CD4-positive, alpha-beta T cell (primary cell): ENCODE measurements at regions not wholly inside any gene's neighbourhood (a gene's known extent, or its start where the extent isn't known, plus 50 kb on each side); places are given as distances from the start of the nearest gene placed in this dataset.

Experiments used
- ATAC-seq: fragments of 200-7000 bp; cut with Tn5 transposase; one replicate; pipeline ENCODE4 v1.10.0; 2022; ENCODE audit warnings: mild to moderate bottlenecking; ENCODE audit not compliant: poor library complexity
- CTCF ChIA-PET: fragments of 350-600 bp; sonication (Branson Sonifier 250); formaldehyde crosslinking; loops from one replicate; lab custom pipeline; 2021; ENCODE audit warnings: antibody characterized with exemption, inconsistent platforms; lab: Charles Lee
- POLR2A ChIA-PET: fragments of 350-600 bp; sonication (Branson Sonifier 250); formaldehyde crosslinking; loops from one replicate; lab custom pipeline; 2021; ENCODE audit warnings: antibody characterized with exemption, inconsistent platforms; lab: Charles Lee
- DNase-seq, 14 experiments: peaks; one replicate each; pipeline ENCODE4 v3.0.0-alpha.2; 2013 to 2020; ENCODE audit warnings: mixed read lengths in 2 of 14
- H3K27ac ChIP-seq, 2 donors: one replicate each; pipeline versions ENCODE4 v1.5.1 to v1.7.0; 2013; ENCODE audit warnings: low read length in 2 of 2, low read depth in 1 of 2, mild to moderate bottlenecking in 1 of 2
- H3K27me3 ChIP-seq, 2 experiments: 1 replicate in 1 of 2; 2 replicates in 1 of 2; pipeline versions ENCODE4 v1.6.1 to v1.7.0; 2013; ENCODE audit warnings: low read length in 2 of 2, control low read depth in 1 of 2, mild to moderate bottlenecking in 1 of 2, moderate library complexity in 1 of 2; ENCODE audit not compliant: insufficient read depth in 2 of 2, control insufficient read depth in 1 of 2
- H3K36me3 ChIP-seq: one replicate; pipeline ENCODE4 v1.6.1; 2013; ENCODE audit warnings: low read length, control low read depth; ENCODE audit not compliant: insufficient read depth
- H3K4me1 ChIP-seq: one replicate; pipeline ENCODE4 v1.6.1; 2013; ENCODE audit warnings: low read length, control low read depth; ENCODE audit not compliant: insufficient read depth
- H3K4me3 ChIP-seq: one replicate; pipeline ENCODE4 v1.5.1; 2013; ENCODE audit warnings: mild to moderate bottlenecking, low read length, moderate library complexity
- H3K9me3 ChIP-seq, 2 experiments: 1 replicate in 1 of 2; 2 replicates in 1 of 2; pipeline versions ENCODE4 v1.6.1 to v1.7.0; 2013; ENCODE audit warnings: low read length in 2 of 2, mild to moderate bottlenecking in 2 of 2, control low read depth in 1 of 2, moderate library complexity in 1 of 2; ENCODE audit not compliant: control insufficient read depth in 1 of 2, insufficient read depth in 1 of 2
- H3K27ac Mint-ChIP-seq: one replicate; pipeline ENCODE4 v1.8.0; 2020; ENCODE audit warnings: mixed read lengths
- H3K27me3 Mint-ChIP-seq: one replicate; pipeline ENCODE4 v1.8.0; 2021; ENCODE audit warnings: mixed read lengths
- H3K36me3 Mint-ChIP-seq: one replicate; pipeline ENCODE4 v1.8.0; 2021; ENCODE audit warnings: low read depth, mixed read lengths
- H3K4me1 Mint-ChIP-seq: one replicate; pipeline ENCODE4 v1.8.0; 2021; ENCODE audit warnings: low read depth, mixed read lengths
- H3K4me3 Mint-ChIP-seq: one replicate; pipeline ENCODE4 v1.8.0; 2020; ENCODE audit warnings: mild to moderate bottlenecking, mixed read lengths
- H3K9me3 Mint-ChIP-seq: one replicate; pipeline ENCODE4 v1.8.0; 2020; ENCODE audit warnings: mixed read lengths
- CTCF ChIP-seq: fragments of 200-600 bp; IDR thresholded peaks from one replicate; pipeline ENCODE4 v1.8.0; 2022; ENCODE audit warnings: antibody characterized with exemption, mild to moderate bottlenecking
- intact Hi-C, 2 experiments: fragments of 100-400 bp; cut with DNase I in 1 of 2; cut with micrococcal nuclease in 1 of 2; formaldehyde crosslinking; loops; one replicate each; pipeline versions ENCODE4 v1.15.1 to v1.9.0; 2023 to 2025; cut with DNase I, micrococcal nuclease

GRCh38 chr15:81966631-81967030, 79.2 kb downstream of the MEX3B start:
- Histone ChIP-seq H3K4me1 (no peaks in the 10 kb centered on the region), H3K9me3 (peaks cover 0 to 15% of the 10 kb centered on the region in 2 experiments), H3K27me3 (no peaks in the 10 kb centered on the region), H3K36me3 (no peaks in the 10 kb centered on the region), H3K27ac (no peak overlapping the region), H3K4me3 (no peak overlapping the region)
- intact Hi-C loops: no loop called here
- no peak for TF ChIP-seq CTCF
- ChIA-PET CTCF (no interaction called here), POLR2A (no interaction called here)
- Mint-ChIP-seq H3K4me3 (no peak overlapping the region), H3K4me1 (no peaks in the 10 kb centered on the region), H3K9me3 (no peaks in the 10 kb centered on the region), H3K27me3 (peaks cover 5% of the 10 kb centered on the region), H3K36me3 (no peaks in the 10 kb centered on the region), H3K27ac (no peak overlapping the region)
- ATAC-seq (no peak), DNase-seq (no peak)

- H3K4me1 ChIP-seq: no peaks in the 10 kb centered on the region
- no peaks in the 10 kb centered on the region for H3K36me3 ChIP-seq
- H3K9me3 ChIP-seq: peaks cover 0 to 7% of the 10 kb centered on the region in 2 experiments
- H3K27me3 ChIP-seq: no peaks in the 10 kb centered on the region
- no peak for TF ChIP-seq CTCF
- Mint-ChIP-seq H3K27me3 (peaks cover 5% of the 10 kb centered on the region), H3K4me3 (no peak overlapping the region), H3K36me3 (no peaks in the 10 kb centered on the region), H3K27ac (no peak overlapping the region), H3K9me3 (no peaks in the 10 kb centered on the region), H3K4me1 (no peaks in the 10 kb centered on the region)
- no peak overlapping the region for H3K27ac ChIP-seq
- ATAC-seq: no peak
- intact Hi-C loops: no loop called here
- no peak for DNase-seq
- CTCF ChIA-PET: no interaction called here
- H3K4me3 ChIP-seq: no peak overlapping the region
- POLR2A ChIA-PET: no interaction called here
Observed at GRCh38 chr15:81962482-81962881, 83.3 kb downstream of the MEX3B start.

GRCh38 chr15:81959196-81959595, 86.6 kb downstream of the MEX3B start:
- POLR2A ChIA-PET: no interaction called here
- H3K27ac Mint-ChIP-seq: no peak overlapping the region
- no peaks in the 10 kb centered on the region for H3K4me1 ChIP-seq
- H3K27me3 Mint-ChIP-seq: peaks cover 5% of the 10 kb centered on the region
- H3K4me3 ChIP-seq: no peak overlapping the region
- intact Hi-C loops: no loop called here
- H3K4me3 Mint-ChIP-seq: no peak overlapping the region
- no peaks in the 10 kb centered on the region for H3K36me3 Mint-ChIP-seq
- H3K27ac ChIP-seq: no peak overlapping the region
- no peak for DNase-seq
- no peaks in the 10 kb centered on the region for H3K36me3 ChIP-seq
- H3K9me3 Mint-ChIP-seq: no peaks in the 10 kb centered on the region
- no peaks in the 10 kb centered on the region for H3K27me3 ChIP-seq
- TF ChIP-seq CTCF: no peak
- CTCF ChIA-PET: no interaction called here
- no peaks in the 10 kb centered on the region for H3K4me1 Mint-ChIP-seq
- ATAC-seq: no peak
- no peaks in the 10 kb centered on the region for H3K9me3 ChIP-seq
